K562 (cell line): ENCODE measurements at regions not wholly inside any gene's neighbourhood (a gene's known extent, or its start where the extent isn't known, plus 50 kb on each side); places are given as distances from the start of the nearest gene placed in this dataset.

Experiments used
- CBX1 ChIP-seq: sonication (generic); IDR thresholded peaks from 2 replicates; pipeline ENCODE4 v1.6.1; 2016; ENCODE audit warnings: antibody characterized with exemption, low read depth, mild to moderate bottlenecking
- CTCF ChIP-seq, 3 experiments: IDR thresholded peaks in 2 of 3; conservative IDR thresholded peaks in 1 of 3; 2 replicates each; pipeline ENCODE4 v1.5.1; 2011 to 2012; ENCODE audit warnings: low read length in 3 of 3, mild to moderate bottlenecking in 3 of 3, control low read depth in 2 of 3, improper control_type of control experiment in 1 of 3, inconsistent platforms in 1 of 3, low read depth in 1 of 3, mixed read lengths in 1 of 3, moderate library complexity in 1 of 3; ENCODE audit not compliant: insufficient read depth in 2 of 3
- FOXO4 ChIP-seq: fragments of 450-650 bp; formaldehyde crosslinking; IDR thresholded peaks from 2 replicates; pipeline ENCODE4 v1.4.0; 2020; ENCODE audit warnings: mild to moderate bottlenecking, moderate library complexity
- MAX ChIP-seq: sonication (generic); formaldehyde crosslinking; IDR thresholded peaks from 2 replicates; pipeline ENCODE4 v1.9.0; 2022; ENCODE audit warnings: mild to moderate bottlenecking, missing genetic modification reagents
- MXI1 ChIP-seq: IDR thresholded peaks from 2 replicates; pipeline ENCODE4 v1.6.1; 2011; ENCODE audit warnings: low read depth, mild to moderate bottlenecking, improper control_type of control experiment, low read length
- NR2C2 ChIP-seq, 2 experiments: fragments of 200-800 bp in 1 of 2; sonication (Bioruptor generic) in 1 of 2; sonication (generic) in 1 of 2; formaldehyde crosslinking in 1 of 2; IDR thresholded peaks; 2 replicates each; pipeline versions ENCODE4 v1.6.1 to v1.8.0; 2016 to 2022; ENCODE audit warnings: mild to moderate bottlenecking in 1 of 2, missing compliant biosample characterization in 1 of 2, missing genetic modification characterization in 1 of 2, missing genetic modification reagents in 1 of 2
- PRPF4 ChIP-seq: fragments of 200-400 bp; formaldehyde crosslinking; IDR thresholded peaks from one replicate; pipeline ENCODE4 v1.6.1; 2017; ENCODE audit warnings: low read length, low read depth, mild to moderate bottlenecking; ENCODE audit not compliant: insufficient read depth, poor library complexity, severe bottlenecking
- PTRF ChIP-seq: fragments of 450-650 bp; IDR thresholded peaks from 2 replicates; pipeline ENCODE4 v1.6.1; 2016; ENCODE audit warnings: mild to moderate bottlenecking, missing genetic modification characterization, missing compliant biosample characterization
- TAF1 ChIP-seq: IDR thresholded peaks from 2 replicates; pipeline ENCODE4 v1.6.1; 2011; ENCODE audit warnings: mild to moderate bottlenecking, low read length, moderate library complexity; ENCODE audit not compliant: insufficient read depth, control insufficient read depth, severe bottlenecking; ENCODE audit errors: extremely low read depth
- TARDBP ChIP-seq: fragments of 450-650 bp; IDR thresholded peaks from 2 replicates; pipeline ENCODE4 v1.6.1; 2016
- TEAD4 ChIP-seq, 2 experiments: sonication (generic) in 1 of 2; formaldehyde crosslinking in 1 of 2; IDR thresholded peaks; 2 replicates each; pipeline versions ENCODE4 v1.6.1 to v1.8.0; 2012 to 2022; ENCODE audit warnings: borderline replicate concordance in 1 of 2, inconsistent platforms in 1 of 2, low read length in 1 of 2, mild to moderate bottlenecking in 1 of 2, missing genetic modification reagents in 1 of 2
- U2AF1 ChIP-seq: fragments of 200-400 bp; formaldehyde crosslinking; optimal IDR thresholded peaks from 2 replicates; pipeline ENCODE3; 2017; ENCODE audit warnings: mild to moderate bottlenecking, low read depth, low read length, moderate library complexity
- ZBED1 ChIP-seq: IDR thresholded peaks from 2 replicates; pipeline ENCODE4 v1.6.1; 2014
- ZEB2 ChIP-seq: fragments of 450-650 bp; IDR thresholded peaks from 2 replicates; pipeline ENCODE4 v1.6.1; 2016

GRCh38 chr4:57308301-57308700 lies 198.1 kb upstream of the IGFBP7 start:
- TF ChIP-seq CBX1 (no peak), NR2C2 (CRISPR knock-in tag; IDR thresholded peaks at IDR 0.05) (no peak), NR2C2 (tag; IDR thresholded peaks at IDR 0.05) (no peak), PRPF4 (no peak), TAF1 (no peak), MXI1 (no peak), CTCF (IDR thresholded peaks at IDR 0.05 in 2 of 3, conservative IDR thresholded peaks at IDR 0.05 in 1 of 3; ENCODE audit: insufficient read depth in 2 of 3, low read depth in 1 of 3, low read length in 3 of 3) (no peak), ZBED1 (no peak), TEAD4 (IDR thresholded peaks at IDR 0.05; ENCODE audit: low read length) (no peak), TEAD4 (CRISPR knock-in tag; IDR thresholded peaks at IDR 0.05; ENCODE audit: borderline replicate concordance) (no peak), TARDBP (no peak), MAX (CRISPR knock-in tag) (no peak), FOXO4 (CRISPR knock-in tag) (no peak), U2AF1 (no peak), PTRF (tag) (no peak), ZEB2 (no peak)
